ENCODE measurements at regions not wholly inside any gene's neighbourhood (a gene's known extent, or its start where the extent isn't known, plus 50 kb on each side); places are given as distances from the start of the nearest gene placed in this dataset.

DNA sequence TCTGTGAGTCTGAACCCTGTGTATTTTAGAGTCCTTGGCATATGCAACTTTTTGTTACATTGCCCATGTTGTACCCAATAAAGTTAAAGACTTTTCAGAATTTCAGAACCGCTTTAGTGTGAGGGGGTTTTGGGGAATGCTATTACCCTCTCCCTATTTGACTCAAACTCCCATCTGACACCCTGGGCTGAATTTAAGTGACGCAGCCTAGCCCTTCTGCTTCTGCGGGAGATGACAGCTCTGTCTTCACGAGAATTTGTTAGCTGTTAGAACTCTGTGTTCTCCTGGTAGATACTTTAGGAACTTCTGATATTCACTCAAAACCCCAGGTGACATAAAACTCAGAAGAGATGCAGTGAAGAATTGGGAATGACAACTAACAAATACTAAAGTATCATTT, 500.6 kb upstream of the ID4 start:
- no peak for DNase-seq (ENCODE audit: insufficient read length, low spot score)
- no peak for FAIRE-seq
- TF ChIP-seq PAX5 (IDR thresholded peaks at IDR 0.05; ENCODE audit: insufficient read depth, low read length, severe bottlenecking): no peak
- no peak for TF ChIP-seq POLR2A (IDR thresholded peaks at IDR 0.05; ENCODE audit: low read depth, low read length)
- TF ChIP-seq SPI1 (IDR thresholded peaks at IDR 0.05; ENCODE audit: low read depth, low read length): no peak
- no peak for TF ChIP-seq POLR2AphosphoS5 (IDR thresholded peaks at IDR 0.05; ENCODE audit: low read depth, low read length)
- TF ChIP-seq POU2F2 (IDR thresholded peaks at IDR 0.05; ENCODE audit: low read depth, low read length): no peak
- TF ChIP-seq TAF1 (IDR thresholded peaks at IDR 0.05; ENCODE audit: low read depth, low read length): no peak

DNA sequence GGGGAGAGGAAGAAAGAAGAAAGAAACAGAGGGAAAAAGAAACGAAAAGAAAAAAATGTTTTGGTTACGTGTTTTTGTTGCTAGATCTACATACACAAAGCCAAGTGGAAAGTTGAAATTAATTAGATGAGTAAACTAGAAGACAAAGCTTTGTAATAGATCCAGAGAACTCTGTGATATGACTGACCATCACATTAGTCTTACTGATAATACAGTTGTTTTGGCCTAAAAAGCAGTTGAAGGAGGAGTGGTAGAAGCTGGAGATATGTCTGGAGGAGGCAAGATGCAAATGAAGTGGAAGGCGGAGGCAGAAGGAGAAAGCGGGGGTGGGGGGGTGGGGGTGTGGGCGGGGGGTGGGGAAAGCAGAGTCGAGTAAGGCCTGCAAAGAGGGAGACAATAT, 500.1 kb upstream of the ID4 start:
- TF ChIP-seq POLR2A (IDR thresholded peaks at IDR 0.05; ENCODE audit: low read depth, low read length) (no peak), TAF1 (IDR thresholded peaks at IDR 0.05; ENCODE audit: low read depth, low read length) (no peak), POU2F2 (IDR thresholded peaks at IDR 0.05; ENCODE audit: low read depth, low read length) (no peak), SPI1 (IDR thresholded peaks at IDR 0.05; ENCODE audit: low read depth, low read length) (no peak), POLR2AphosphoS5 (IDR thresholded peaks at IDR 0.05; ENCODE audit: low read depth, low read length) (no peak), PAX5 (IDR thresholded peaks at IDR 0.05; ENCODE audit: insufficient read depth, low read length, severe bottlenecking) (no peak)
- FAIRE-seq (no peak), DNase-seq (ENCODE audit: insufficient read length, low spot score) (no peak)

DNA sequence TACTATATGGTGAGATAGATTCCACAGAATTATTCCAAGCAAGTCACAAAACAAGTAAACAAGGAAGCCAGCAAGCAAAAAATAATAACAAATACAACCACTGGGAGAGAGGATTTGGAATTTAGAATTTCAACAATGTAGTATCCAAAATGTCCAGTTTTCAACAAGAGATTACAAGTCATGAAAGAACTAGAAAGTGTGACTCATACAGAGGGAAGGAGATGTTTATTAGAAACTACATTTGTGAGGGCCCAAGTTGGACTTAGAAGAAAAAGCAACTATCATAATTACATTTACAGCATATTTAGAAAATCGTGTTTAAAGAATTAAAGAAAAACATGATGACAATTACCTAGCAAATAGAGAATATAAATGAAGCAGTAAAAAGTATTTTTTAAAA, 494.6 kb upstream of the ID4 start:
- FAIRE-seq (no peak), DNase-seq (ENCODE audit: insufficient read length, low spot score) (no peak)
- TF ChIP-seq SPI1 (IDR thresholded peaks at IDR 0.05; ENCODE audit: low read depth, low read length): no peak
- TF ChIP-seq POU2F2 (IDR thresholded peaks at IDR 0.05; ENCODE audit: low read depth, low read length): no peak
- TF ChIP-seq TAF1 (IDR thresholded peaks at IDR 0.05; ENCODE audit: low read depth, low read length): no peak
- no peak for TF ChIP-seq POLR2A (IDR thresholded peaks at IDR 0.05; ENCODE audit: low read depth, low read length)
- TF ChIP-seq PAX5 (IDR thresholded peaks at IDR 0.05; ENCODE audit: insufficient read depth, low read length, severe bottlenecking): no peak
- no peak for TF ChIP-seq POLR2AphosphoS5 (IDR thresholded peaks at IDR 0.05; ENCODE audit: low read depth, low read length)

- DNase-seq (ENCODE audit: insufficient read length, low spot score): no peak
- TF ChIP-seq SPI1 (IDR thresholded peaks at IDR 0.05; ENCODE audit: low read depth, low read length) (no peak), POLR2AphosphoS5 (IDR thresholded peaks at IDR 0.05; ENCODE audit: low read depth, low read length) (no peak), PAX5 (IDR thresholded peaks at IDR 0.05; ENCODE audit: insufficient read depth, low read length, severe bottlenecking) (no peak), TAF1 (IDR thresholded peaks at IDR 0.05; ENCODE audit: low read depth, low read length) (no peak), POLR2A (IDR thresholded peaks at IDR 0.05; ENCODE audit: low read depth, low read length) (no peak), POU2F2 (IDR thresholded peaks at IDR 0.05; ENCODE audit: low read depth, low read length) (no peak)
Observed at GRCh38 chr6:19349429-19349828, 487.7 kb upstream of the ID4 start.

DNA sequence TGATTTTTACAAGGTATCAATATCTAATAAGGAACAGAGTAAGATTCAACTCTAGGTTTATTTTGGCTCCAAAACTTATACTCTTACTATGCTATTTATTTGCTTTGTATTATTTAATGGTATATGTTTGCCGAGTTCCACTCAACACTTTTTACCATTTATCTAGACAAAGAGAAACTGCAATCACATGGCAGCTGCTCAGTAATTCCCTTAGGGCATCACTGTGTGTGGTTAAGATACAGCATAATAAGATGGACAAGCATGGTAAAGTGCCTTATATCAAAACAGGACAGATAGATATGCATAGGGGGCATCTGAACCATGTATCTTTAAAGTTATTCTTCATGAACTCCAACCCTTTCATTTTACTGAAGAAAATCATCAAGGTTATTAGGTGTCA, 483.0 kb upstream of the ID4 start:
- no peak for DNase-seq (ENCODE audit: insufficient read length, low spot score)
- TF ChIP-seq POLR2AphosphoS5 (IDR thresholded peaks at IDR 0.05; ENCODE audit: low read depth, low read length): no peak
- TF ChIP-seq PAX5 (IDR thresholded peaks at IDR 0.05; ENCODE audit: insufficient read depth, low read length, severe bottlenecking): no peak
- no peak for TF ChIP-seq SPI1 (IDR thresholded peaks at IDR 0.05; ENCODE audit: low read depth, low read length)
- TF ChIP-seq POU2F2 (IDR thresholded peaks at IDR 0.05; ENCODE audit: low read depth, low read length): no peak
- TF ChIP-seq POLR2A (IDR thresholded peaks at IDR 0.05; ENCODE audit: low read depth, low read length): no peak
- no peak for TF ChIP-seq TAF1 (IDR thresholded peaks at IDR 0.05; ENCODE audit: low read depth, low read length)
- FAIRE-seq: no peak

More at GRCh38 chr6:19349429-19349828, 487.7 kb upstream of the ID4 start:
- no peak for FAIRE-seq

DNA sequence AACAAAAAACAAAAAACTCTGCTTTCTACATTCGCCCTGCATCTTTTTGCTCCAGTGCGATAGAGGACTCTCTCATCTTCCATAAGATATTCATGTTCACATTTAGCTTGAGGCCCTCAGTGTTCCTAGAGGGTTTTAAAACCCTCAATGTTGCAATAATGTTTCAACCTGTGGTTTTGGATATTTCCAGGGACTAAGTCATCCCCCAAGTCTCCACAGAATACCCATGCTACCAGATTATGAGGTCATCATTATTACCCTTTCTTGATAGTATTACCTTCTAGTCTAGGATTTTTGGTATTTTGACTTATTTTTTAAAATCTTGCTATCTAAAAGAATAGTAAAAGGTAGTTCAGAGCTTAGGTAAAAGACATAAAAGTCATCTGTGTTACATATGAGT, 480.5 kb upstream of the ID4 start:
- TF ChIP-seq POU2F2 (IDR thresholded peaks at IDR 0.05; ENCODE audit: low read depth, low read length): no peak
- TF ChIP-seq TAF1 (IDR thresholded peaks at IDR 0.05; ENCODE audit: low read depth, low read length): no peak
- no peak for TF ChIP-seq SPI1 (IDR thresholded peaks at IDR 0.05; ENCODE audit: low read depth, low read length)
- TF ChIP-seq PAX5 (IDR thresholded peaks at IDR 0.05; ENCODE audit: insufficient read depth, low read length, severe bottlenecking): no peak
- DNase-seq (ENCODE audit: insufficient read length, low spot score) (no peak), FAIRE-seq (no peak)

DNA sequence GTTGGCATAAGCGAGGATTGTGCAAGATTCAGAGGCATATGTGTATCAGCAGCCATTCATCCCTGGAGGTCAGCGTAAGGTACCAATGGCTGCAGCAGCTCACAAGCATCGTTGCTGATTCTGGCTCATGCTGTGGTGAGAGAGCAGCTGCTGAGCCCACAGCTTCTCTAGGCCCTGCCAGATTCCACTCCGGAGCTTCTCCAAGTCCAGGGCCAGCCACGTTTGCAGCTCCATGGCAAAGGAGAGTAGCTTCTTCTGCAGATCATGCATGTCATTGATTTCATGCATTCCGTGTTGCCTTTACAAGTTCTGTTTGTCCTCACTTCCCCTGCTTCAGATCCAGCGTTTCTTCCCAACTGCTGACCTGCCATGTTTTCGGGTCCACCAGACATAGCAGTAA, 474.8 kb upstream of the ID4 start:
- TF ChIP-seq PAX5 (IDR thresholded peaks at IDR 0.05; ENCODE audit: insufficient read depth, low read length, severe bottlenecking): no peak
- TF ChIP-seq POLR2AphosphoS5 (IDR thresholded peaks at IDR 0.05; ENCODE audit: low read depth, low read length): no peak
- TF ChIP-seq POLR2A (IDR thresholded peaks at IDR 0.05; ENCODE audit: low read depth, low read length): no peak
- TF ChIP-seq SPI1 (IDR thresholded peaks at IDR 0.05; ENCODE audit: low read depth, low read length): no peak
- TF ChIP-seq POU2F2 (IDR thresholded peaks at IDR 0.05; ENCODE audit: low read depth, low read length): no peak
- no peak for TF ChIP-seq TAF1 (IDR thresholded peaks at IDR 0.05; ENCODE audit: low read depth, low read length)
- no peak for FAIRE-seq
- no peak for DNase-seq (ENCODE audit: insufficient read length, low spot score)

- FAIRE-seq (no peak), DNase-seq (ENCODE audit: insufficient read length, low spot score) (no peak)
- TF ChIP-seq TAF1 (IDR thresholded peaks at IDR 0.05; ENCODE audit: low read depth, low read length) (no peak), POLR2A (IDR thresholded peaks at IDR 0.05; ENCODE audit: low read depth, low read length) (no peak), POU2F2 (IDR thresholded peaks at IDR 0.05; ENCODE audit: low read depth, low read length) (no peak), POLR2AphosphoS5 (IDR thresholded peaks at IDR 0.05; ENCODE audit: low read depth, low read length) (no peak), PAX5 (IDR thresholded peaks at IDR 0.05; ENCODE audit: insufficient read depth, low read length, severe bottlenecking) (no peak), SPI1 (IDR thresholded peaks at IDR 0.05; ENCODE audit: low read depth, low read length) (no peak)
Observed at GRCh38 chr6:19368511-19368910, 468.7 kb upstream of the ID4 start.

- DNase-seq (ENCODE audit: insufficient read length, low spot score): no peak
- FAIRE-seq: no peak
- TF ChIP-seq POU2F2 (IDR thresholded peaks at IDR 0.05; ENCODE audit: low read depth, low read length) (no peak), POLR2A (IDR thresholded peaks at IDR 0.05; ENCODE audit: low read depth, low read length) (no peak), PAX5 (IDR thresholded peaks at IDR 0.05; ENCODE audit: insufficient read depth, low read length, severe bottlenecking) (no peak), SPI1 (IDR thresholded peaks at IDR 0.05; ENCODE audit: low read depth, low read length) (no peak), POLR2AphosphoS5 (IDR thresholded peaks at IDR 0.05; ENCODE audit: low read depth, low read length) (no peak), TAF1 (IDR thresholded peaks at IDR 0.05; ENCODE audit: low read depth, low read length) (no peak)
Observed at GRCh38 chr6:19369785-19370184, 467.4 kb upstream of the ID4 start.

DNA sequence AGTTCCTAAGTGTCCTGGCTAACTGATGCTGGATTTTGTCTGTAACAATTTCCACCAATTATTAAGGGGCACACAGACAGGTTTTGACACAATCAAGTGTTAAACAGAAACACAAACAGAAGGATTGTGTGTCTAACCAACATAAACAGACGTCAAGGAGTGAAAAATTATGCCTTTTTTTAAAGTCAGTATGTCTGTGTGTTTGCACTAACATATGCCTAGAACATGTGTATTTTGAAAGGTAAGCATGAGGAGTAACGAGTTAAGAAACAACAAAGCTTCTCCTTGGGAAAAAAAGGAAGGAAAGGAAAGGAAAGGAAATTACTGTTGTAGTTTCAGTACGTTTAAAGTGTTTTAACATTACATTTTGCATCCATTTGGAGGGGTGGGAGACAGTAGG, 466.3 kb upstream of the ID4 start:
- FAIRE-seq (no peak), DNase-seq (ENCODE audit: insufficient read length, low spot score) (no peak)
- TF ChIP-seq SPI1 (IDR thresholded peaks at IDR 0.05; ENCODE audit: low read depth, low read length) (no peak), POU2F2 (IDR thresholded peaks at IDR 0.05; ENCODE audit: low read depth, low read length) (no peak), POLR2A (IDR thresholded peaks at IDR 0.05; ENCODE audit: low read depth, low read length) (no peak), POLR2AphosphoS5 (IDR thresholded peaks at IDR 0.05; ENCODE audit: low read depth, low read length) (no peak), TAF1 (IDR thresholded peaks at IDR 0.05; ENCODE audit: low read depth, low read length) (no peak), PAX5 (IDR thresholded peaks at IDR 0.05; ENCODE audit: insufficient read depth, low read length, severe bottlenecking) (no peak)
